Esophagus muscularis mucosa (tissue), 3 donors: ENCODE measurements at regions not wholly inside any gene's neighbourhood (a gene's known extent, or its start where the extent isn't known, plus 50 kb on each side); places are given as distances from the start of the nearest gene placed in this dataset.

Experiments
- CTCF ChIP-seq, 3 experiments: fragments of 200-600 bp in 2 of 3; fragments of 450-650 bp in 1 of 3; sonication (generic) in 2 of 3; IDR thresholded peaks; one replicate each; pipeline ENCODE4 v1.5.1; 2017 to 2019; ENCODE audit warnings: antibody characterized with exemption in 3 of 3, mild to moderate bottlenecking in 2 of 3, moderate library complexity in 1 of 3
- POLR2AphosphoS5 ChIP-seq, 2 donors: sonication (generic); formaldehyde crosslinking; IDR thresholded peaks; one replicate each; pipeline ENCODE4 v1.6.1; 2017; ENCODE audit warnings: antibody characterized with exemption in 2 of 2

GRCh38 chr2:64349131-64349530 is 104.8 kb upstream of the LGALSL start:
- TF ChIP-seq CTCF (IDR thresholded peaks at IDR 0.05), result no peak
- no peak for TF ChIP-seq POLR2AphosphoS5 (IDR thresholded peaks at IDR 0.05)
